ENCODE measurements at regions not wholly inside any gene's neighbourhood (a gene's known extent, or its start where the extent isn't known, plus 50 kb on each side); places are given as distances from the start of the nearest gene placed in this dataset.
"Not testable (repeated sequence)": the region's sequence is repeated elsewhere in the genome, so short reads cannot be mapped to it uniquely, and the experiment has no call there.

GRCh38 chr9:87049929-87050608 lies 102.8 kb upstream of the GAS1 start:
- DNase-seq (ENCODE audit: low spot score): not testable (repeated sequence)

GRCh38 chr9:87054999-87055686 lies 107.8 kb upstream of the GAS1 start:
- no peak for DNase-seq (ENCODE audit: low spot score)

- no peak for DNase-seq (ENCODE audit: low spot score)
Observed at GRCh38 chr9:87059772-87060171, 112.5 kb upstream of the GAS1 start.

GRCh38 chr9:87062746-87063145 lies 115.4 kb upstream of the GAS1 start:
- no peak for DNase-seq (ENCODE audit: low spot score)

- DNase-seq (ENCODE audit: low spot score): no peak
Observed at GRCh38 chr9:87063246-87063645, 115.9 kb upstream of the GAS1 start.

GRCh38 chr9:87063871-87064270 lies 116.6 kb upstream of the GAS1 start:
- no peak for DNase-seq (ENCODE audit: low spot score)

- no peak for DNase-seq (ENCODE audit: low spot score)
Observed at GRCh38 chr9:87064311-87064710, 117.0 kb upstream of the GAS1 start.

GRCh38 chr9:87065981-87066380 lies 118.7 kb upstream of the GAS1 start:
- DNase-seq (ENCODE audit: low spot score): no peak

GRCh38 chr9:87067426-87067825 lies 120.1 kb upstream of the GAS1 start:
- no peak for DNase-seq (ENCODE audit: low spot score)

GRCh38 chr9:87068177-87068840 lies 121.0 kb upstream of the GAS1 start:
- DNase-seq (ENCODE audit: low spot score): no peak

GRCh38 chr9:87069690-87070089 lies 122.4 kb upstream of the GAS1 start:
- no peak for DNase-seq (ENCODE audit: low spot score)

- no peak for DNase-seq (ENCODE audit: low spot score)
Observed at GRCh38 chr9:87070336-87070735, 123.0 kb upstream of the GAS1 start.

- no peak for DNase-seq (ENCODE audit: low spot score)
Observed at GRCh38 chr9:87071473-87071872, 124.2 kb upstream of the GAS1 start.

- no peak for DNase-seq (ENCODE audit: low spot score)
Observed at GRCh38 chr9:87073692-87074091, 126.4 kb upstream of the GAS1 start.

GRCh38 chr9:87075537-87075936 lies 128.2 kb upstream of the GAS1 start:
- DNase-seq (ENCODE audit: low spot score): no peak

GRCh38 chr9:87076825-87077224 lies 129.5 kb upstream of the GAS1 start:
- DNase-seq (ENCODE audit: low spot score): no peak

GRCh38 chr9:87077986-87078385 lies 130.7 kb upstream of the GAS1 start:
- DNase-seq (ENCODE audit: low spot score): no peak

GRCh38 chr9:87080512-87081264 lies 133.4 kb upstream of the GAS1 start:
- no peak for DNase-seq (ENCODE audit: low spot score)

- DNase-seq (ENCODE audit: low spot score): no peak
Observed at GRCh38 chr9:87081503-87081902, 134.2 kb upstream of the GAS1 start.

GRCh38 chr9:87083986-87084385 lies 136.7 kb upstream of the GAS1 start:
- DNase-seq (ENCODE audit: low spot score): no peak

- DNase-seq (ENCODE audit: low spot score): no peak
Observed at GRCh38 chr9:87084407-87084806, 137.1 kb upstream of the GAS1 start.

GRCh38 chr9:87085073-87085472 lies 137.8 kb upstream of the GAS1 start:
- DNase-seq (ENCODE audit: low spot score): no peak

- no peak for DNase-seq (ENCODE audit: low spot score)
Observed at GRCh38 chr9:87085521-87085920, 138.2 kb upstream of the GAS1 start.
